ENCODE measurements at regions not wholly inside any gene's neighbourhood (a gene's known extent, or its start where the extent isn't known, plus 50 kb on each side); places are given as distances from the start of the nearest gene placed in this dataset.

DNA sequence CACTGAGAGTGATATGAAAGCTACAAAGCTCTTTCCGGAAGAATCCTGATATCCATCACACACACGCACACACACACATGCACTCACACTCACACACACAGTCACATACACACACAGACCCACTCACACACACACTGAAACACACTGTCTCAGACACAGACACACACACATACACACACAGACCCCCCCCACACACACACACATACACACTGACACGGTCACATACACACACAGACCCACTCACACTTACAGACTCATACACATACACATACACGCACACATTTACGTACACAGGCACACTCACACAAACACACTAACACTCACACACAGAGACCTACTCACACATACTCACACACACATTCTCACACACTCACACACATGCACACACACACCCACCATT is 58.6 kb downstream of the LIG4 start:
- TF ChIP-seq, protein P1, sequence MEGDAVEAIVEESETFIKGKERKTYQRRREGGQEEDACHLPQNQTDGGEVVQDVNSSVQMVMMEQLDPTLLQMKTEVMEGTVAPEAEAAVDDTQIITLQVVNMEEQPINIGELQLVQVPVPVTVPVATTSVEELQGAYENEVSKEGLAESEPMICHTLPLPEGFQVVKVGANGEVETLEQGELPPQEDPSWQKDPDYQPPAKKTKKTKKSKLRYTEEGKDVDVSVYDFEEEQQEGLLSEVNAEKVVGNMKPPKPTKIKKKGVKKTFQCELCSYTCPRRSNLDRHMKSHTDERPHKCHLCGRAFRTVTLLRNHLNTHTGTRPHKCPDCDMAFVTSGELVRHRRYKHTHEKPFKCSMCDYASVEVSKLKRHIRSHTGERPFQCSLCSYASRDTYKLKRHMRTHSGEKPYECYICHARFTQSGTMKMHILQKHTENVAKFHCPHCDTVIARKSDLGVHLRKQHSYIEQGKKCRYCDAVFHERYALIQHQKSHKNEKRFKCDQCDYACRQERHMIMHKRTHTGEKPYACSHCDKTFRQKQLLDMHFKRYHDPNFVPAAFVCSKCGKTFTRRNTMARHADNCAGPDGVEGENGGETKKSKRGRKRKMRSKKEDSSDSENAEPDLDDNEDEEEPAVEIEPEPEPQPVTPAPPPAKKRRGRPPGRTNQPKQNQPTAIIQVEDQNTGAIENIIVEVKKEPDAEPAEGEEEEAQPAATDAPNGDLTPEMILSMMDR (IDR thresholded peaks at IDR 0.05; ENCODE audit: low read depth, low read length): no peak
- H3K36me3 ChIP-seq: no peaks in the 10 kb centered on the region
- DNase-seq: no peak
- peaks cover 7% of the 10 kb centered on the region for H3K9me3 ChIP-seq (ENCODE audit: severe bottlenecking)
- H3K27me3 ChIP-seq (ENCODE audit: insufficient read depth, low read depth, severe bottlenecking): peaks cover 3% of the 10 kb centered on the region
- no peak overlapping the region for H3K4me3 ChIP-seq (ENCODE audit: low read depth, low read length)
- H3K27ac ChIP-seq: no peak overlapping the region

- TF ChIP-seq, protein P1 (IDR thresholded peaks at IDR 0.05; ENCODE audit: low read depth, low read length): peak; percentile 74
- Histone ChIP-seq H3K27me3 (ENCODE audit: insufficient read depth, low read depth, severe bottlenecking) (peaks cover 7% of the 10 kb centered on the region), H3K9me3 (ENCODE audit: severe bottlenecking) (peaks cover 7% of the 10 kb centered on the region), H3K27ac (no peak overlapping the region), H3K4me3 (ENCODE audit: low read depth, low read length) (no peak overlapping the region), H3K36me3 (no peaks in the 10 kb centered on the region)
- DNase-seq: peak; percentile 75
Observed at GRCh38 chr13:108155185-108156106, 59.9 kb downstream of the LIG4 start.

GRCh38 chr13:108154421-108154858 is 60.9 kb downstream of the LIG4 start:
- peaks cover 7% of the 10 kb centered on the region for H3K9me3 ChIP-seq (ENCODE audit: severe bottlenecking)
- peaks cover 7% of the 10 kb centered on the region for H3K27me3 ChIP-seq (ENCODE audit: insufficient read depth, low read depth, severe bottlenecking)
- H3K27ac ChIP-seq: no peak overlapping the region
- DNase-seq: no peak
- H3K36me3 ChIP-seq: no peaks in the 10 kb centered on the region
- H3K4me3 ChIP-seq (ENCODE audit: low read depth, low read length): no peak overlapping the region
- TF ChIP-seq, protein P1 (IDR thresholded peaks at IDR 0.05; ENCODE audit: low read depth, low read length): no peak

GRCh38 chr13:108146642-108147041 is 68.7 kb downstream of the LIG4 start:
- no peak overlapping the region for H3K27ac ChIP-seq
- H3K36me3 ChIP-seq: no peaks in the 10 kb centered on the region
- TF ChIP-seq, protein P1 (IDR thresholded peaks at IDR 0.05; ENCODE audit: low read depth, low read length): no peak
- DNase-seq: no peak
- no peak overlapping the region for H3K4me3 ChIP-seq (ENCODE audit: low read depth, low read length)
- peaks cover 9% of the 10 kb centered on the region for H3K27me3 ChIP-seq (ENCODE audit: insufficient read depth, low read depth, severe bottlenecking)
- H3K9me3 ChIP-seq (ENCODE audit: severe bottlenecking): no peaks in the 10 kb centered on the region

GRCh38 chr13:108142702-108143436 is 72.5 kb downstream of the LIG4 start:
- peaks cover 4% of the 10 kb centered on the region for H3K27me3 ChIP-seq (ENCODE audit: insufficient read depth, low read depth, severe bottlenecking)
- no peaks in the 10 kb centered on the region for H3K36me3 ChIP-seq
- DNase-seq: no peak
- no peak overlapping the region for H3K27ac ChIP-seq
- no peaks in the 10 kb centered on the region for H3K9me3 ChIP-seq (ENCODE audit: severe bottlenecking)
- no peak overlapping the region for H3K4me3 ChIP-seq (ENCODE audit: low read depth, low read length)
- TF ChIP-seq, protein P1 (IDR thresholded peaks at IDR 0.05; ENCODE audit: low read depth, low read length): no peak

All from WERI-Rb-1 (cell line).